ENCODE measurements at regions not wholly inside any gene's neighbourhood (a gene's known extent, or its start where the extent isn't known, plus 50 kb on each side); places are given as distances from the start of the nearest gene placed in this dataset.

GRCh38 chr16:73874324-73874723 is 422.3 kb upstream of the PSMD7 start:
- no peak for ATAC-seq
- peaks cover 7% of the 10 kb centered on the region; the same call in 1 of the 2 replicates for H3K4me1 ChIP-seq (ENCODE audit: insufficient read depth)

More at GRCh38 chr16:73874324-73874723, 422.3 kb upstream of the PSMD7 start:
- Mint-ChIP-seq H3K4me3 (no peak overlapping the region), H3K27ac (no peak overlapping the region), H3K27me3 (ENCODE audit: insufficient read depth, low read depth, poor library complexity) (no peaks in the 10 kb centered on the region), H3K36me3 (ENCODE audit: low read depth) (no peaks in the 10 kb centered on the region), H3K9me3 (no peaks in the 10 kb centered on the region), H3K4me1 (peaks cover 13% of the 10 kb centered on the region)
- Histone ChIP-seq H3K4me3 (no peak overlapping the region), H3K79me2 (replicated peaks; ENCODE audit: insufficient read depth) (no peaks in the 10 kb centered on the region), H3K9me2 (ENCODE audit: insufficient read depth) (0 out of 2 replicates have a peak, but pooled peaks cover 3% of the 10 kb centered on the region), H4K20me1 (replicated peaks; ENCODE audit: insufficient read depth) (no peaks in the 10 kb centered on the region), H3K4me2 (no peak overlapping the region), H3K27ac (ENCODE audit: low read depth) (no peak overlapping the region), H3K27me3 (ENCODE audit: insufficient read depth) (no peaks in the 10 kb centered on the region), H3F3A (replicated peaks; ENCODE audit: low read depth) (no peaks in the 10 kb centered on the region), H3K36me3 (ENCODE audit: insufficient read depth) (no peaks in the 10 kb centered on the region), H2AFZ (no peak overlapping the region)
- TF ChIP-seq REST (IDR thresholded peaks at IDR 0.05; ENCODE audit: unreplicated experiment) (no peak), JUNB (IDR thresholded peaks at IDR 0.05; ENCODE audit: unreplicated experiment) (no peak), ZNF331 (CRISPR knock-in tag; IDR thresholded peaks at IDR 0.05; ENCODE audit: low read depth) (no peak), ZNF114 (CRISPR knock-in tag; IDR thresholded peaks at IDR 0.05) (no peak), CREB1 (CRISPR knock-in tag; IDR thresholded peaks at IDR 0.05; ENCODE audit: low read depth) (no peak), POLR2AphosphoS5 (IDR thresholded peaks at IDR 0.05; ENCODE audit: low read depth) (no peak), NANOG (IDR thresholded peaks at IDR 0.05; ENCODE audit: borderline replicate concordance) (no peak), EZH2 (IDR thresholded peaks at IDR 0.05; ENCODE audit: low read depth, unreplicated experiment) (no peak), STAT1 (IDR thresholded peaks at IDR 0.05; ENCODE audit: unreplicated experiment) (no peak), EZH2phosphoT487 (IDR thresholded peaks at IDR 0.05; ENCODE audit: unreplicated experiment) (no peak)
- TF ChIP-seq, protein P1, sequence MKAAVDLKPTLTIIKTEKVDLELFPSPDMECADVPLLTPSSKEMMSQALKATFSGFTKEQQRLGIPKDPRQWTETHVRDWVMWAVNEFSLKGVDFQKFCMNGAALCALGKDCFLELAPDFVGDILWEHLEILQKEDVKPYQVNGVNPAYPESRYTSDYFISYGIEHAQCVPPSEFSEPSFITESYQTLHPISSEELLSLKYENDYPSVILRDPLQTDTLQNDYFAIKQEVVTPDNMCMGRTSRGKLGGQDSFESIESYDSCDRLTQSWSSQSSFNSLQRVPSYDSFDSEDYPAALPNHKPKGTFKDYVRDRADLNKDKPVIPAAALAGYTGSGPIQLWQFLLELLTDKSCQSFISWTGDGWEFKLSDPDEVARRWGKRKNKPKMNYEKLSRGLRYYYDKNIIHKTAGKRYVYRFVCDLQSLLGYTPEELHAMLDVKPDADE (IDR thresholded peaks at IDR 0.05) = no peak
- TF ChIP-seq, protein P2, sequence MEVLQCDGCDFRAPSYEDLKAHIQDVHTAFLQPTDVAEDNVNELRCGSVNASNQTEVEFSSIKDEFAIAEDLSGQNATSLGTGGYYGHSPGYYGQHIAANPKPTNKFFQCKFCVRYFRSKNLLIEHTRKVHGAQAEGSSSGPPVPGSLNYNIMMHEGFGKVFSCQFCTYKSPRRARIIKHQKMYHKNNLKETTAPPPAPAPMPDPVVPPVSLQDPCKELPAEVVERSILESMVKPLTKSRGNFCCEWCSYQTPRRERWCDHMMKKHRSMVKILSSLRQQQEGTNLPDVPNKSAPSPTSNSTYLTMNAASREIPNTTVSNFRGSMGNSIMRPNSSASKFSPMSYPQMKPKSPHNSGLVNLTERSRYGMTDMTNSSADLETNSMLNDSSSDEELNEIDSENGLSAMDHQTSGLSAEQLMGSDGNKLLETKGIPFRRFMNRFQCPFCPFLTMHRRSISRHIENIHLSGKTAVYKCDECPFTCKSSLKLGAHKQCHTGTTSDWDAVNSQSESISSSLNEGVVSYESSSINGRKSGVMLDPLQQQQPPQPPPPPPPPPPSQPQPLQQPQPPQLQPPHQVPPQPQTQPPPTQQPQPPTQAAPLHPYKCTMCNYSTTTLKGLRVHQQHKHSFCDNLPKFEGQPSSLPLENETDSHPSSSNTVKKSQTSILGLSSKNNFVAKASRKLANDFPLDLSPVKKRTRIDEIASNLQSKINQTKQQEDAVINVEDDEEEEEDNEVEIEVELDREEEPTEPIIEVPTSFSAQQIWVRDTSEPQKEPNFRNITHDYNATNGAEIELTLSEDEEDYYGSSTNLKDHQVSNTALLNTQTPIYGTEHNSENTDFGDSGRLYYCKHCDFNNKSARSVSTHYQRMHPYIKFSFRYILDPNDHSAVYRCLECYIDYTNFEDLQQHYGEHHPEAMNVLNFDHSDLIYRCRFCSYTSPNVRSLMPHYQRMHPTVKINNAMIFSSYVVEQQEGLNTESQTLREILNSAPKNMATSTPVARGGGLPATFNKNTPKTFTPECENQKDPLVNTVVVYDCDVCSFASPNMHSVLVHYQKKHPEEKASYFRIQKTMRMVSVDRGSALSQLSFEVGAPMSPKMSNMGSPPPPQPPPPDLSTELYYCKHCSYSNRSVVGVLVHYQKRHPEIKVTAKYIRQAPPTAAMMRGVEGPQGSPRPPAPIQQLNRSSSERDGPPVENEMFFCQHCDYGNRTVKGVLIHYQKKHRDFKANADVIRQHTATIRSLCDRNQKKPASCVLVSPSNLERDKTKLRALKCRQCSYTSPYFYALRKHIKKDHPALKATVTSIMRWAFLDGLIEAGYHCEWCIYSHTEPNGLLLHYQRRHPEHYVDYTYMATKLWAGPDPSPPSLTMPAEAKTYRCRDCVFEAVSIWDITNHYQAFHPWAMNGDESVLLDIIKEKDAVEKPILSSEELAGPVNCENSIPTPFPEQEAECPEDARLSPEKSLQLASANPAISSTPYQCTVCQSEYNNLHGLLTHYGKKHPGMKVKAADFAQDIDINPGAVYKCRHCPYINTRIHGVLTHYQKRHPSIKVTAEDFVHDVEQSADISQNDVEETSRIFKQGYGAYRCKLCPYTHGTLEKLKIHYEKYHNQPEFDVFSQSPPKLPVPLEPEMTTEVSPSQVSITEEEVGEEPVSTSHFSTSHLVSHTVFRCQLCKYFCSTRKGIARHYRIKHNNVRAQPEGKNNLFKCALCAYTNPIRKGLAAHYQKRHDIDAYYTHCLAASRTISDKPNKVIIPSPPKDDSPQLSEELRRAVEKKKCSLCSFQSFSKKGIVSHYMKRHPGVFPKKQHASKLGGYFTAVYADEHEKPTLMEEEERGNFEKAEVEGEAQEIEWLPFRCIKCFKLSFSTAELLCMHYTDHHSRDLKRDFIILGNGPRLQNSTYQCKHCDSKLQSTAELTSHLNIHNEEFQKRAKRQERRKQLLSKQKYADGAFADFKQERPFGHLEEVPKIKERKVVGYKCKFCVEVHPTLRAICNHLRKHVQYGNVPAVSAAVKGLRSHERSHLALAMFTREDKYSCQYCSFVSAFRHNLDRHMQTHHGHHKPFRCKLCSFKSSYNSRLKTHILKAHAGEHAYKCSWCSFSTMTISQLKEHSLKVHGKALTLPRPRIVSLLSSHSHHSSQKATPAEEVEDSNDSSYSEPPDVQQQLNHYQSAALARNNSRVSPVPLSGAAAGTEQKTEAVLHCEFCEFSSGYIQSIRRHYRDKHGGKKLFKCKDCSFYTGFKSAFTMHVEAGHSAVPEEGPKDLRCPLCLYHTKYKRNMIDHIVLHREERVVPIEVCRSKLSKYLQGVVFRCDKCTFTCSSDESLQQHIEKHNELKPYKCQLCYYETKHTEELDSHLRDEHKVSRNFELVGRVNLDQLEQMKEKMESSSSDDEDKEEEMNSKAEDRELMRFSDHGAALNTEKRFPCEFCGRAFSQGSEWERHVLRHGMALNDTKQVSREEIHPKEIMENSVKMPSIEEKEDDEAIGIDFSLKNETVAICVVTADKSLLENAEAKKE (CRISPR knock-in tag; IDR thresholded peaks at IDR 0.05) = no peak
- TF ChIP-seq, protein P3, sequence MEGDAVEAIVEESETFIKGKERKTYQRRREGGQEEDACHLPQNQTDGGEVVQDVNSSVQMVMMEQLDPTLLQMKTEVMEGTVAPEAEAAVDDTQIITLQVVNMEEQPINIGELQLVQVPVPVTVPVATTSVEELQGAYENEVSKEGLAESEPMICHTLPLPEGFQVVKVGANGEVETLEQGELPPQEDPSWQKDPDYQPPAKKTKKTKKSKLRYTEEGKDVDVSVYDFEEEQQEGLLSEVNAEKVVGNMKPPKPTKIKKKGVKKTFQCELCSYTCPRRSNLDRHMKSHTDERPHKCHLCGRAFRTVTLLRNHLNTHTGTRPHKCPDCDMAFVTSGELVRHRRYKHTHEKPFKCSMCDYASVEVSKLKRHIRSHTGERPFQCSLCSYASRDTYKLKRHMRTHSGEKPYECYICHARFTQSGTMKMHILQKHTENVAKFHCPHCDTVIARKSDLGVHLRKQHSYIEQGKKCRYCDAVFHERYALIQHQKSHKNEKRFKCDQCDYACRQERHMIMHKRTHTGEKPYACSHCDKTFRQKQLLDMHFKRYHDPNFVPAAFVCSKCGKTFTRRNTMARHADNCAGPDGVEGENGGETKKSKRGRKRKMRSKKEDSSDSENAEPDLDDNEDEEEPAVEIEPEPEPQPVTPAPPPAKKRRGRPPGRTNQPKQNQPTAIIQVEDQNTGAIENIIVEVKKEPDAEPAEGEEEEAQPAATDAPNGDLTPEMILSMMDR (conservative IDR thresholded peaks at IDR 0.05; ENCODE audit: low read depth in 2 of 2) = no peak
- no peak for DNase-seq (ENCODE audit: low spot score)
